Heart left ventricle (tissue), 16 donors: ENCODE measurements at regions not wholly inside any gene's neighbourhood (a gene's known extent, or its start where the extent isn't known, plus 50 kb on each side); places are given as distances from the start of the nearest gene placed in this dataset.

Experiments
- ATAC-seq, 4 donors: fragments of 200-7000 bp; cut with Tn5 transposase; one replicate each; pipeline ENCODE4 v1.9.1; 2020 to 2022; ENCODE audit warnings: moderate library complexity in 4 of 4, mild to moderate bottlenecking in 3 of 4, moderate number of reproducible peaks in 1 of 4
- DNase-seq, 5 donors: peaks; one replicate each; pipeline ENCODE4 v3.0.0-alpha.2; 2020
- H3K27ac ChIP-seq, 12 donors: fragments of 200-600 bp; sonication (generic) in 4 of 12; one replicate each; pipeline versions ENCODE4 v1.5.0 to v1.8.0; 2016 to 2022; ENCODE audit warnings: mild to moderate bottlenecking in 2 of 12
- H3K27me3 ChIP-seq, 9 donors: fragments of 200-600 bp; sonication (generic) in 2 of 9; one replicate each; pipeline versions ENCODE4 v1.5.1 to v1.8.0; 2016 to 2022; ENCODE audit warnings: mild to moderate bottlenecking in 3 of 9
- H3K36me3 ChIP-seq, 9 donors: fragments of 200-600 bp; sonication (generic) in 2 of 9; one replicate each; pipeline versions ENCODE4 v1.5.0 to v1.8.0; 2018 to 2022; ENCODE audit warnings: mild to moderate bottlenecking in 2 of 9
- H3K4me1 ChIP-seq, 12 donors: fragments of 200-600 bp; sonication (generic) in 4 of 12; one replicate each; pipeline versions ENCODE4 v1.5.0 to v1.8.0; 2016 to 2022; ENCODE audit warnings: mild to moderate bottlenecking in 3 of 12
- H3K4me3 ChIP-seq, 12 donors: fragments of 200-600 bp; sonication (generic) in 4 of 12; one replicate each; pipeline versions ENCODE4 v1.5.0 to v1.8.0; 2017 to 2022; ENCODE audit warnings: mild to moderate bottlenecking in 9 of 12, moderate library complexity in 4 of 12
- H3K9me3 ChIP-seq, 12 donors: fragments of 200-600 bp; sonication (generic) in 4 of 12; one replicate each; pipeline versions ENCODE4 v1.5.0 to v1.8.0; 2016 to 2022; ENCODE audit warnings: mild to moderate bottlenecking in 1 of 12
- POLR2A ChIP-seq, 2 donors: fragments of 450-650 bp; IDR thresholded peaks; one replicate each; pipeline ENCODE4 v1.6.1; 2017; ENCODE audit warnings: antibody characterized with exemption in 2 of 2, mild to moderate bottlenecking in 2 of 2, moderate library complexity in 2 of 2
- WGBS, 4 donors: extraction: QIAGEN DNeasy Blood & Tissue Kit in 2 of 4; methylation state at CpG; one replicate each; pipeline versions ENCODE4 v1.1.5 to v1.1.7; 2013 to 2018; 5-methylcytosine and 5-hydroxymethylcytosine counted together
- intact Hi-C, 10 donors: fragments of 100-400 bp; cut with DNase I; formaldehyde crosslinking; loops; one replicate each; pipeline versions ENCODE4 v1.11.1 to v1.14.2; 2022
- TF ChIP-seq, protein P1 (sequence below), 12 donors: fragments of 200-600 bp; sonication (generic) in 4 of 12; IDR thresholded peaks; one replicate each; pipeline versions ENCODE4 v1.5.0 to v1.8.0; 2018 to 2022; ENCODE audit warnings: antibody characterized with exemption in 12 of 12, mild to moderate bottlenecking in 5 of 12
- donor health status: ischemic (EF 13 %, LVEDD 7.1; RV severe dilation, severe dysfunction).
- donor health status: healthy with polysubstance abuse.
- donor health status: DM: no; HTN: yes; CAD: no.
- donor health status: DM: no; HTN: no; CAD: no.
- donor health status: ischemic (EF 25% LVEDD 6.9; RV normal size, moderate dysfunction).
- donor health status: ischemic (EF 25% LVEDD 5.7; RV mildly dilated, moderate dysfunction).
- donor health status: healthy.
- donor health status: DM: yes; HTN: yes; CAD: no.
- donor health status: ischemic (EF 35%, LVEDD 5.7; RV mildly dilated, moderate dysfunction).
- donor health status: nonischemic (EF 11% LVEDD 7.7; RV severe dilation, severe dysfunction).
- donor health status: DM: yes; HTN: yes; CAD: no.
- donor health status: PGD.
- donor health status: ischemic (EF 29% LVEDD 5.4; RV normal size, mild dysfunction).
- donor health status: nonischemic (EF 23%, LVEDD 6.1; RV moderate dilation, normal function).

DNA sequence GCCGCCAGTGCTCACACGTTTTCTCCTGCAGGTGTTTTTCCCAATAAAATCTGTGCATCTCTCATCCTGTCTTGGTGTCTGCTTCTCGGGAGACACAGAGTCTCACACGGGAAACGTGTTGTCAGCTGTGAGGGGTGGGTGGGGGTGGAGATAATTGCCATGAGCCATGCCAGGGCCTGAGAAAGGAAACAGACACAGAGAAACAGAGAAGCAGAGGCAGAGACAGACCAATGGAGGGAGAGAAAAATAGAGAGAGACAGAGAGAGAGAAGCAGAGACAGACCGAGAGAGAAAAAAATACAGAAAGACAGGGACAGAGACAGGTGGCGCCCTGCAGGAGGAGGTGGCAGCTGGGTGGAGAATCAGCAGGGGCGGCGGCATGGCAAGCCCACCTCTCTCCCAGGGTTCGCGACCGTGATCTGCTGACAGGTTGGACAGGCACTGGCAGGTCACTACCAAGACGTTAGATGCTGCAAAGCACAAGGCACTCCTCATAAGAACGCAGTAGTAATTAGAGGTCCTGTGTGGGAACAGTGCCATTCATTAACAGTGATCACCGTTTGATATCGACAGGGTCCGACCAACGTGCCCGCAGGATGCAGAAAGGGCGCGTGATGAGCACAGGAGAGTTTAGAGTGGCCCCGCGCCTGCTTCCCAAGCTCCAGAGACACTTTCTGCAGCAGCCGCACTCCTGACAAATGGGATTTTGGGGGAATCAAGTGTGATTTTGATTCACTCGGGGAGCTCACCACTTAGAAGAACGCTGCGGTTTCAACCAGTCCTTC lies 70.5 kb upstream of the INSIG1 start:
- H3K27me3 ChIP-seq: peaks cover 0 to 20% (median 0%) of the 10 kb centered on the region in 9 donors
- ATAC-seq (no peak), DNase-seq (no peak)
- no peak overlapping the region for H3K4me3 ChIP-seq
- no peaks in the 10 kb centered on the region for H3K4me1 ChIP-seq
- intact Hi-C loops: loop anchor here in 1 of 10 donors (10.0 kb wide), 1 partner anchor 1008 kb away; no protein-coding TSS in a partner anchor
- H3K27ac ChIP-seq: no peak overlapping the region
- 70 to 72% (median 71%) methylated on average over 27 of the region's 27 CpGs for WGBS, 4 donors
- TF ChIP-seq POLR2A (IDR thresholded peaks at IDR 0.05): no peak
- TF ChIP-seq, protein P1, sequence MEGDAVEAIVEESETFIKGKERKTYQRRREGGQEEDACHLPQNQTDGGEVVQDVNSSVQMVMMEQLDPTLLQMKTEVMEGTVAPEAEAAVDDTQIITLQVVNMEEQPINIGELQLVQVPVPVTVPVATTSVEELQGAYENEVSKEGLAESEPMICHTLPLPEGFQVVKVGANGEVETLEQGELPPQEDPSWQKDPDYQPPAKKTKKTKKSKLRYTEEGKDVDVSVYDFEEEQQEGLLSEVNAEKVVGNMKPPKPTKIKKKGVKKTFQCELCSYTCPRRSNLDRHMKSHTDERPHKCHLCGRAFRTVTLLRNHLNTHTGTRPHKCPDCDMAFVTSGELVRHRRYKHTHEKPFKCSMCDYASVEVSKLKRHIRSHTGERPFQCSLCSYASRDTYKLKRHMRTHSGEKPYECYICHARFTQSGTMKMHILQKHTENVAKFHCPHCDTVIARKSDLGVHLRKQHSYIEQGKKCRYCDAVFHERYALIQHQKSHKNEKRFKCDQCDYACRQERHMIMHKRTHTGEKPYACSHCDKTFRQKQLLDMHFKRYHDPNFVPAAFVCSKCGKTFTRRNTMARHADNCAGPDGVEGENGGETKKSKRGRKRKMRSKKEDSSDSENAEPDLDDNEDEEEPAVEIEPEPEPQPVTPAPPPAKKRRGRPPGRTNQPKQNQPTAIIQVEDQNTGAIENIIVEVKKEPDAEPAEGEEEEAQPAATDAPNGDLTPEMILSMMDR (IDR thresholded peaks at IDR 0.05): no peak
- no peaks in the 10 kb centered on the region for H3K36me3 ChIP-seq
- H3K9me3 ChIP-seq: no peaks in the 10 kb centered on the region

DNA sequence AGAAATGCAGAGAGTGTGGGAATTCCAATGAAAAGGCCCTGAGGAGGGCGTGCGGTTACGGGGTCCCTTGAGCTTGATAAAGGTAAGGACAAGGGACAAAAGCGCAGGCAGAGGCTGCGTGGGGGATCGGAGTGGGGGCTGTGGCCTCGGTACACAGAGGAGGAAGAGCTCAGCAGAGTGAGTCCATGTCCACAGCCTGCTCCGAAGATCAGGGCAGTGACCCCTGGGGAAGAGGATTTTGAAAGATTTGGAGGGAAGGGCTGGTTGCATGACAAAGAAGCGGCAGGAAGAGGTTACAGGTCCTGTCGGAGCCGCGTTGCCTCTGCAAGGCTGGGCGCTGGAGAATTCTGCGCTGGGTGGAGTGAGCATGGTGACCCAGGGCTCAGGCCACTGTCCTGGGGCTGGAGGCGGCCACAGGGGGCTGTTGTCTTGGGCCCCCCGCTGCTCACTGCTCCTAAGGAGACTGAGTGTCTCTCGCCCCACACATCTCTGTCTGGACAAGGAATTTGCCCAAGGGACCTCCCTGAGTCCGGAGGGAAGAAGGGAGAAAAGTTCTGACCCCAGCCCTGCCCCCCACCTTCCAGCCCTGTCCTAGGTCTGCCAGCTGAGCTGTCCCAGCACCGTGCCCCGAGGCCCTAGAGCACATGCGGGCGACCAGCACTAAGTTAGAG lies 69.8 kb upstream of the INSIG1 start:
- H3K4me3 ChIP-seq: no peak overlapping the region
- DNase-seq: no peak
- TF ChIP-seq, protein P1 (IDR thresholded peaks at IDR 0.05): no peak
- no peak for TF ChIP-seq POLR2A (IDR thresholded peaks at IDR 0.05)
- no peak for ATAC-seq
- intact Hi-C loops: loop anchor here in 1 of 10 donors (10.0 kb wide), 1 partner anchor 1007 kb away; no protein-coding TSS in a partner anchor
- H3K27me3 ChIP-seq: peaks cover 0 to 20% (median 0%) of the 10 kb centered on the region in 9 donors
- H3K9me3 ChIP-seq: no peaks in the 10 kb centered on the region
- H3K36me3 ChIP-seq: no peaks in the 10 kb centered on the region
- no peak overlapping the region for H3K27ac ChIP-seq
- no peaks in the 10 kb centered on the region for H3K4me1 ChIP-seq
- 72 to 77% (median 75%) methylated on average over 21 to 22 of the region's 22 CpGs for WGBS, 4 donors

DNA sequence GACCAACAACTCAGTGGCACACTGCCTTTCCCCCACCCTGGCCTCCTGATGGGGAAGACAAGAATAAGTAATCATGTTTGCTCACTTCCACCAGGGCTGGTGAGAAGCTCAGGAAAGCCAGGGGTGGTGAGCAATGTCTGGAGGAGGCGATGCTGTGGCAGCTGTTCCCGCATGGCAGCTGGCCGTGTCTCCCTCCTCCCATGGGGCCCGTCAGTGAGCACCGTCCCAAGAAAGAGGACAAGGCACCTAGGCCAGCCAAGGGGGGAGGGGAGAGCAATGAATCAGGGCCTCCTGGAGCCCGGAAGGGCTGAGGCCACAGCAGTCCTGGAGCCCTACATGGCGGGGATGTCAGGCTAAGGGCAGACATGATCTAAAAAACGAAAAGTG lies 69.2 kb upstream of the INSIG1 start:
- Histone ChIP-seq H3K27ac (no peak overlapping the region), H3K4me3 (no peak overlapping the region), H3K27me3 (peaks cover 0 to 20% (median 0%) of the 10 kb centered on the region in 9 donors), H3K4me1 (no peaks in the 10 kb centered on the region), H3K36me3 (no peaks in the 10 kb centered on the region), H3K9me3 (no peaks in the 10 kb centered on the region)
- DNase-seq: peak in 2 of 5 donors; percentile 39 to 50
- 76 to 84% (median 77%) methylated on average over 8 of the region's 8 CpGs for WGBS, 4 donors
- intact Hi-C loops: loop anchor here in 1 of 10 donors (10.0 kb wide), 1 partner anchor 1006 kb away; no protein-coding TSS in a partner anchor
- peak in 1 of 4 donors; percentile 67 for ATAC-seq
- TF ChIP-seq, protein P1 (IDR thresholded peaks at IDR 0.05): no peak
- no peak for TF ChIP-seq POLR2A (IDR thresholded peaks at IDR 0.05)

DNA sequence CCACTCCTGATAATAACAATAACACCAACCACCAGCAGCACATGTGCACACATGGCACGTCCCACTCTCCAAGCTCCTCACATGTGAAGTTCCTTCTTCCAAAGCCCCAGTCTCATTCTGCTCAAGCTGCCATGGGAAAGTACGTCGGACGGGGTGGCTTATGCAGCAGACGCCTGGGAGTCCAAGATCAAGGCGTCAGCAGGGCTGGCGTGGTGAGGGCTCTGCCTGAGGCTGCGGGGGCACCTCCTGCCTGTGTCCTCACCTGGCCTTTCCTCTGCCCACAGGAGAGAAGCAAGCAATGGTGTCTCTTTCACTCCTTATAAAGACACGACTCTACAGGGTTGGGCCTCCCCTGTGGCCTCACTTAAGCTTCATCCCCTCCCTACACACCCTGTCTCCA lies 68.8 kb upstream of the INSIG1 start:
- ATAC-seq (no peak), DNase-seq (no peak)
- H3K27ac ChIP-seq: no peak overlapping the region
- no peaks in the 10 kb centered on the region for H3K36me3 ChIP-seq
- no peak overlapping the region for H3K4me3 ChIP-seq
- no peaks in the 10 kb centered on the region for H3K4me1 ChIP-seq
- H3K9me3 ChIP-seq: no peaks in the 10 kb centered on the region
- TF ChIP-seq, protein P1 (IDR thresholded peaks at IDR 0.05): no peak
- no peak for TF ChIP-seq POLR2A (IDR thresholded peaks at IDR 0.05)
- intact Hi-C loops: loop anchor here in 1 of 10 donors (10.0 kb wide), 1 partner anchor 1006 kb away; no protein-coding TSS in a partner anchor
- peaks cover 0 to 20% (median 0%) of the 10 kb centered on the region in 9 donors for H3K27me3 ChIP-seq
- 92 to 97% (median 94%) methylated on average over 9 of the region's 9 CpGs for WGBS, 4 donors
